Activated naive CD4-positive, alpha-beta T cell treated with anti-CD3 and anti-CD28 coated beads for 36 hours (primary cell): ENCODE measurements at regions not wholly inside any gene's neighbourhood (a gene's known extent, or its start where the extent isn't known, plus 50 kb on each side); places are given as distances from the start of the nearest gene placed in this dataset.

ENCODE experiments used
- CTCF ChIA-PET: fragments of 350-600 bp; sonication (Branson Sonifier 250); formaldehyde crosslinking; loops from one replicate; lab custom pipeline; 2021; ENCODE audit warnings: antibody characterized with exemption; lab: Charles Lee
- DNase-seq: peaks from one replicate; pipeline ENCODE4 v3.0.0-alpha.2; 2020
- H3K27ac Mint-ChIP-seq: one replicate; pipeline ENCODE4 v1.8.0; 2021; ENCODE audit warnings: mild to moderate bottlenecking, mixed read lengths
- H3K27me3 Mint-ChIP-seq: one replicate; pipeline ENCODE4 v1.8.0; 2021; ENCODE audit warnings: low read depth, mixed read lengths
- H3K36me3 Mint-ChIP-seq: one replicate; pipeline ENCODE4 v1.8.0; 2021; ENCODE audit warnings: low read depth, mixed read lengths
- H3K4me1 Mint-ChIP-seq: one replicate; pipeline ENCODE4 v1.8.0; 2021; ENCODE audit warnings: low read depth, mixed read lengths
- H3K4me3 Mint-ChIP-seq: one replicate; pipeline ENCODE4 v1.8.0; 2021; ENCODE audit warnings: mild to moderate bottlenecking, moderate library complexity, mixed read lengths
- H3K9me3 Mint-ChIP-seq: one replicate; pipeline ENCODE4 v1.8.0; 2021; ENCODE audit warnings: mixed read lengths
- intact Hi-C: fragments of 100-400 bp; cut with micrococcal nuclease; formaldehyde crosslinking; loops from one replicate; pipeline ENCODE4 v1.15.1; 2023

DNA sequence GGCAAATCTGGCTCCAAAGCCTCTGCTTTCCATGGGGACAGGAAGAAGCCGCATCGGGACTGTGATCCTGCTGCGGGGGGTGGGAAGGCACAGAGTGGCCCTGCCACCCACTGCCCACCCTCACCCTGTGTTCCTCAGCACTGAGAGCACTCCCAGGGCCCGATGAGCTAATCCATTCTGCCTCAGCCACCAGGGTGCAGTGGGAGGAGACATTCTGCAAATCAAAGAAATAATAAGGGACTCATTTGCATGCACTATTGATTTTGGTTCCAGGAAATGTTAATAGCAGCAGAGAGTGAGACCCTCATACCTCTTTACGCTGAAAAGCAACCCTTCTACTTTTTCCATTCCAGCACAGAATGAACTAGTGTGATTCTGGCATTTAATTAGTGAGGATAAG lies 572.8 kb downstream of the INHBA start:
- DNase-seq, result no peak
- H3K4me1 Mint-ChIP-seq, result no peaks in the 10 kb centered on the region
- no peaks in the 10 kb centered on the region for H3K27me3 Mint-ChIP-seq
- H3K4me3 Mint-ChIP-seq, result no peak overlapping the region
- no peak overlapping the region for H3K27ac Mint-ChIP-seq
- H3K36me3 Mint-ChIP-seq, result no peaks in the 10 kb centered on the region
- intact Hi-C loops, result no loop called here
- no peaks in the 10 kb centered on the region for H3K9me3 Mint-ChIP-seq
- CTCF ChIA-PET, result no interaction called here

DNA sequence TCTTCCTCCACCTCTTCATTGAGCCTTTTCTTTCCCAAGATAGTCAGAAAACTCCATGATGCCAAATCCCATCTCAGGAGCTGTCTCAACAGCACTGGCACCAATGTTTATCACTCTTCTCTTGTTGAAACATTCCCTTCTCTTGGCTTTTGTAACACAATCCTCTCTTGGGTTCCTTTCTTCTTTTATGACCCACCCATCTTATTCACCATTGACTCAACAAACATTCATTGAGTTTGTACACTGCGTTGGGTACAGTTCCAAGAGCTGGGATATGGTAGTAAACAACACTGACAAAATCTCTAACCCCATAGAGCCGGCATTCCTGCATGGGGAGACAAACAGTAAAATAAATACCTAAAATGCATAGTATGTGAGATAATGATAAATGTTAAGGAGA lies 577.5 kb downstream of the INHBA start:
- intact Hi-C loops, result no loop called here
- no peak for DNase-seq
- CTCF ChIA-PET, result no interaction called here
- Mint-ChIP-seq H3K4me1 (no peaks in the 10 kb centered on the region), H3K9me3 (no peaks in the 10 kb centered on the region), H3K27me3 (no peaks in the 10 kb centered on the region), H3K27ac (no peak overlapping the region), H3K4me3 (no peak overlapping the region), H3K36me3 (no peaks in the 10 kb centered on the region)

DNA sequence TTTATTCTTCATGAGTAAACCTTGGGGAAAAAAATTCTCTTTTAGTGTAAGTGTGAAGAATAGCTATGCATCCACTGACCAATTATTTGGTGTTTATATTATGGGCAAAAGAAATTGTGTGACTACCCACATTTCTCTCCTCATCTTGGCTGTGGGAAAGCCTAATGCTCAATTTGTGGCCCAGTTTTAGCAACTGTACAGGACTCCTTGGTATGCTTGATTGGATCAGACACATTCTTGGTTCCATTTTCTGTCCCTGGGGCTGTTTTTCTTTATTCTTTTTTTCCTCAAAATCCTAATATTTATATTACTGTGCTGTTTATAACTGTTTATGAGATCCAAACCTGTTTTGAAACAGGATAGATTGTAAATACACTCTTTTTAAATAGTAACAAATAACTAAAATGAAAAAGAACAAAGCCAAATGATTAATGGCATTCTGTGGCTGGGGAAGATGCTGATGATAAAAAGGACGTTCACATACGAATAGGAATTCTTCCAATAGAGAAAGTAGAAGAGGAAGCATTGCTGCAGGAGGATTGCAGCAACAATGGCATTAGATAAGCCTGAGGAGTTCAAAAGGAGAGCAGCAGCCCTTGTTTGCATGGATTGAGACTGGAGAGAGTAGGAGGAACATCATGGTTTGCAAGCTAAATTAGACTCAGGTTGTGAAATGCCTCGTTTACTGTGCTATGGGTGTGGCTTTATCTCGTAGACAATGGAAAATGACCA lies 580.5 kb downstream of the INHBA start:
- no peaks in the 10 kb centered on the region for H3K36me3 Mint-ChIP-seq
- intact Hi-C loops, result no loop called here
- H3K4me3 Mint-ChIP-seq, result no peak overlapping the region
- CTCF ChIA-PET, result no interaction called here
- H3K9me3 Mint-ChIP-seq, result no peaks in the 10 kb centered on the region
- DNase-seq, result no peak
- H3K27me3 Mint-ChIP-seq, result no peaks in the 10 kb centered on the region
- H3K27ac Mint-ChIP-seq, result no peak overlapping the region
- H3K4me1 Mint-ChIP-seq, result no peaks in the 10 kb centered on the region

DNA sequence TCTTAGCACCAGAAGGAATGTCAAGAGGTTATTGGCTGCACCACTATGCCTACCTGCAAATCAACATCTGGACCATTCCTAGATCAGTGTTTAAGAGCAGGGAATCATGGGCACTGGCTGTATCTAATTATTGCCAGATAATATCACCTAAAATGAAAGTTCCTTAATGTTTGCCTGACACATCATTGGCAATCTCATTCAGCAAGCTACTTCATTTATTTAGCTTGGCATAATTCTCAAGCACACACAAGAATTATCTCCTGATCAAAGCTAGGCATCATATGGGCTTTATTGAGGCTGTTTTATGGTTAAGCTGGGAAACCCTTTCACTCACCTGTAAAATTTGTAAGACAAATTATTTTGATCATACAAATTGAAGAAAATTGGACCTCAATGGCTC lies 581.7 kb downstream of the INHBA start:
- intact Hi-C loops, result no loop called here
- no peaks in the 10 kb centered on the region for H3K4me1 Mint-ChIP-seq
- no peaks in the 10 kb centered on the region for H3K27me3 Mint-ChIP-seq
- no peak for DNase-seq
- H3K27ac Mint-ChIP-seq, result no peak overlapping the region
- no peaks in the 10 kb centered on the region for H3K9me3 Mint-ChIP-seq
- no peak overlapping the region for H3K4me3 Mint-ChIP-seq
- CTCF ChIA-PET, result no interaction called here
- no peaks in the 10 kb centered on the region for H3K36me3 Mint-ChIP-seq

DNA sequence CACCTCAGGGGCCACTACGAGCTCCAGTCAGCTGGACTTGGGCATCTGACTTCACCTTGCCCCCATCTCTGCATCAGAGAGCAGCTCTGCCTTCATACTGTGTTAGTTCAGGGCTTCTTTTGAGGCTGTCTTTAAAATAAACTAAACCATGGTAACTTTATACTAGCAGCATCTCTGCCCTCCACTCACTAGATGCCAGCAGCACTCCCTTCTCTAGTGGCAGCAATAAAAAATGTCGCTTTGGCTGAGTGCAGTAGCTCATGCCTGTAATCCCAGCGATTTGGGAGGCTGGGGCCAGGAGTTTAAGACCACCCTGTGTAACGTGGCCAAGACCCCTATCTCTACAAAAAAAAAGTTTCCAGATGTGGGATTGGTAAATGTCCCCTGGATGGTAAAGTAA lies 584.4 kb downstream of the INHBA start:
- Mint-ChIP-seq H3K9me3 (no peaks in the 10 kb centered on the region), H3K4me1 (no peaks in the 10 kb centered on the region), H3K27me3 (no peaks in the 10 kb centered on the region), H3K36me3 (no peaks in the 10 kb centered on the region), H3K27ac (no peak overlapping the region), H3K4me3 (no peak overlapping the region)
- DNase-seq, result no peak
- intact Hi-C loops, result no loop called here
- CTCF ChIA-PET, result no interaction called here

DNA sequence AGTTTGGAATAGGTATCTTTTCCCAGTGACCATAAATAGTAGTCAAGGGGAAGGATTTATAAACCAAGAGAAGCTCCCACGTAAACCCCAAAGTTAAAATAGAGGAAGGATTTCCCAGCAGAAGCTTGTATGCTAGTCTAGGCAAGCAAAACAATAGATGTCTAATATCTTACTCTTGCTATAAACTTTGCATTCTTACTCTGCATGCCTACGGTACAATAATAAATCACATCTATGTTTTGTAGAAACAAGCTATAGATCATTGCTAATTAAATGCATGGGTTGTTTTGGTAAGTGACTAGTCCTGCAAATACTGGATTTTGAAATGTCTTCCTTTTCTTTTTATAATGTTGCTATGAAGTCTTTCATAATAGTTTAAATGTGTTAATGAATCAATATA lies 585.5 kb downstream of the INHBA start:
- CTCF ChIA-PET, result no interaction called here
- H3K36me3 Mint-ChIP-seq, result no peaks in the 10 kb centered on the region
- H3K4me3 Mint-ChIP-seq, result no peak overlapping the region
- DNase-seq, result no peak
- no peaks in the 10 kb centered on the region for H3K4me1 Mint-ChIP-seq
- H3K27ac Mint-ChIP-seq, result no peak overlapping the region
- intact Hi-C loops, result no loop called here
- H3K27me3 Mint-ChIP-seq, result no peaks in the 10 kb centered on the region
- H3K9me3 Mint-ChIP-seq, result no peaks in the 10 kb centered on the region

DNA sequence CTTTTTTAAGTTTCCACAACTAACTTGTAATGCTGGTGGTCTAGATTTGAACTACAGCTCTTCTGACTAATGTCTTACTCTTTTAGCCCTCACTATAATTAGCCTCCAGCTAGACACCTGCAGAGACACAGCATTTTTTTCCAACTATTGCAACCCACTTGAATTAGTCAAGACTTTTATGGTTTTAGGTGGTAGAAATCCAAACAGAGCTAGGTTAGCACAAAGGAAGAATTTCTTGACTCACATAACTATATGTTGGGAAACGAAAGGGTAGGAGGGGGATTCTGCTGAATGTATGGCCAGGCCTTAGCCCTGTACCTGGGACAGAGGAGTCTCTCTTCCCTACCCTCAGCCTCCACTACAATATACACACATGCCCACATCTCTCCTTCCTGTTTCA lies 586.1 kb downstream of the INHBA start:
- no peaks in the 10 kb centered on the region for H3K4me1 Mint-ChIP-seq
- H3K9me3 Mint-ChIP-seq, result no peaks in the 10 kb centered on the region
- no peak for DNase-seq
- H3K4me3 Mint-ChIP-seq, result no peak overlapping the region
- intact Hi-C loops, result no loop called here
- no peak overlapping the region for H3K27ac Mint-ChIP-seq
- no peaks in the 10 kb centered on the region for H3K36me3 Mint-ChIP-seq
- CTCF ChIA-PET, result interaction anchor here (1.2 kb wide), 1 partner anchor 10 kb away, joined by 4 read pairs; no protein-coding TSS in a partner anchor
- no peaks in the 10 kb centered on the region for H3K27me3 Mint-ChIP-seq

DNA sequence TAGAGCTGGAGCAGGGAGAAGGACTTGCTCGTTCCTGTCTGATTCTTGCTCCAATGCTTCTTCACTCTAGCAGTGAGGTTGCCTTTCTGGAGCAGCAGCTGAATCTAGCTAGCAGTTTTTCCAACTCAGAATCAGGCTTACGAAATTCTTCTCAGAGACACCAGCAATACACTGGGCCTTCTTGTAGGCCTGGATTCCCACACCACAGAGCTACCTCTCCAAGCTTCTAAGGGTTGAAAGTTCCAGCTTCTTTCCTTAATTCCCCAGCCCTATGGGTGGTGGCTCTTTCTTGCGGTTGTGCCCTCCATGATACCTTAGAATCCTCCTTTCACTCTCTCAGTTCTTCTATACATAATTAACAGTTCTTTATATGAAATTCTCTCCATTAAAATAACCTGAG lies 586.6 kb downstream of the INHBA start:
- Mint-ChIP-seq H3K36me3 (no peaks in the 10 kb centered on the region), H3K27me3 (no peaks in the 10 kb centered on the region), H3K4me3 (no peak overlapping the region), H3K27ac (no peak overlapping the region), H3K4me1 (no peaks in the 10 kb centered on the region), H3K9me3 (no peaks in the 10 kb centered on the region)
- DNase-seq, result no peak
- CTCF ChIA-PET, result interaction anchor here (1.2 kb wide), 1 partner anchor 11 kb away, joined by 4 read pairs; no protein-coding TSS in a partner anchor
- intact Hi-C loops, result no loop called here

DNA sequence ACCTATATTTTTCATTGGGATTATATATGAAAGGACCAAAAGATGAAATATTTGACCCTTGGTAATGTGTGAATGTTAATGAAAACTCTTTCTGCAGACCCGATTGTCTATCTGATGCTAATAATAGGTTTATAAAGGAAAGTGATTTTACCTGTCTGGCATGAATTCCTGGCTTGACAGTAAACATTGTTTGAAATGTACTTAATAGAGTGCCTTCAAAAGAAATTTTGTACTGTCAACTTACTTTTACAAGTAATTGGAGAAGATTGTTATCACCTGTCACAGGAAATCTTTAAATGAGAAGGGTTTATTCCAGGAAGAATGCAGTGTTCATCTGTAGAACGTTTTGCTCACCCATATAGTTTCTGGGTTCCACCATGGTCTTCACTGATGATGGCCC lies 588.2 kb downstream of the INHBA start:
- no peaks in the 10 kb centered on the region for H3K36me3 Mint-ChIP-seq
- no peak overlapping the region for H3K4me3 Mint-ChIP-seq
- intact Hi-C loops, result no loop called here
- no peaks in the 10 kb centered on the region for H3K4me1 Mint-ChIP-seq
- no peak overlapping the region for H3K27ac Mint-ChIP-seq
- no peaks in the 10 kb centered on the region for H3K27me3 Mint-ChIP-seq
- H3K9me3 Mint-ChIP-seq, result no peaks in the 10 kb centered on the region
- no peak for DNase-seq
- CTCF ChIA-PET, result interaction anchor here (0.6 kb wide), 1 partner anchor 24 kb away, joined by 3 read pairs; no protein-coding TSS in a partner anchor

DNA sequence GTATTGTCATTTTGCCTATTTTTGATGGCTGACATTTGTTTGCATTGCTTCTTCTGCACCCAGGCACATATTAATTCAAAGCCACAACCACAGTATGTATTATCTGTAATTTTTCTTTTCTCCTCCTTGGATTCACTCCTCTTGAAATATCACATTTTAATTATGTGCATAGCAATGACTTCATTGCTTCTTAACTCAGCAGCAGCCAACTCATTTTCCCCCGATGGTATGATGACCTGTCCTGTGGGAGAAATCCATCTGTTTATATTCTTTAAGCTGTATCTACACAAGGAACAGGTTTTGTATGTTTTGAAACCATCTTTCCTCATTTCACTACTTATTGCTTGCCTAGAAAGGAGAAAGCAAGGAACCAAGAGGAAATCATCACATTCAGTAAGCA lies 588.8 kb downstream of the INHBA start:
- Mint-ChIP-seq H3K4me3 (no peak overlapping the region), H3K36me3 (no peaks in the 10 kb centered on the region), H3K9me3 (no peaks in the 10 kb centered on the region), H3K4me1 (no peaks in the 10 kb centered on the region), H3K27ac (no peak overlapping the region), H3K27me3 (no peaks in the 10 kb centered on the region)
- DNase-seq, result no peak
- intact Hi-C loops, result no loop called here
- CTCF ChIA-PET, result interaction anchor here (0.6 to 0.7 kb wide), 2 partner anchors 25 to 694 kb away, joined by 3 read pairs; no protein-coding TSS in a partner anchor

DNA sequence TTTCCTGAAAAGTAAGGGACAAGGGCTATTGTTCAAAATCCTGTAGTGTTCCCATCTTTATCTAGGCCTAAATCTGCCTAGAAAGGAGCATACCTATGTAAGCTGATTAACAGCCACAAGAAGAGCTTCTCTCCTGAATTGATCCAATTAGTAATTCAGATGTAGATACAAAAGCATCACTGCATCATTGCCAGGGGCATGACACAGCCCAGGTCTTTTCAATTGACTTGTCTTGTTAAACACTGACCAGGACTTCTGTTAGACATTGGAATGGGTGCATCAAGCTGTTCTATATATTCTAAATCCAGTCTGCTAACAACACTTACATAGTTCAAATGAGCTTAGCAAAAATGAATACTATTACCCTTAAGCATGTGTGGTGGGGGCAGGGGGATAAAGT lies 589.2 kb downstream of the INHBA start:
- H3K4me3 Mint-ChIP-seq, result no peak overlapping the region
- H3K9me3 Mint-ChIP-seq, result no peaks in the 10 kb centered on the region
- intact Hi-C loops, result no loop called here
- no peaks in the 10 kb centered on the region for H3K36me3 Mint-ChIP-seq
- H3K27ac Mint-ChIP-seq, result no peak overlapping the region
- H3K27me3 Mint-ChIP-seq, result no peaks in the 10 kb centered on the region
- CTCF ChIA-PET, result interaction anchor here (0.7 kb wide), 1 partner anchor 693 kb away, joined by 3 read pairs; no protein-coding TSS in a partner anchor
- no peak for DNase-seq
- no peaks in the 10 kb centered on the region for H3K4me1 Mint-ChIP-seq

DNA sequence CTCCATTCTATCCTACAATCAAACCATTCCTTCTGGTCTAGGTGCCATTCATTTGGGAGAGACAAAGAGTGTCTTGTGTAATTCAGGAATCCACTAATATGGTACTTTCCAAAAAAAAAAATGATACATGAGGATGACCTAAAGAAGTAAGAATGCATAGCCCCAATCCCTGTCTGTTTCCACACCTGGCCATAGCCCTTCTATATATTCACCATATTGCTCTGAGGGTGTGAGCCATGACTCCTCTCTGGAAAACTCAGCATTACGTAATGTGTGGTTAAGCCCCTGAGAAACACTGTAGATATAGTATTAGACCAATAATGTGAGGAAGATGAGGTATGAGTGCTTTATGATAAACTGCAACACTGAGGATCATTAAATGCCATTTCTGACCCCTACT lies 592.7 kb downstream of the INHBA start:
- Mint-ChIP-seq H3K36me3 (no peaks in the 10 kb centered on the region), H3K4me3 (no peak overlapping the region), H3K27ac (no peak overlapping the region), H3K27me3 (no peaks in the 10 kb centered on the region), H3K9me3 (no peaks in the 10 kb centered on the region), H3K4me1 (no peaks in the 10 kb centered on the region)
- DNase-seq, result no peak
- intact Hi-C loops, result no loop called here
- CTCF ChIA-PET, result no interaction called here

DNA sequence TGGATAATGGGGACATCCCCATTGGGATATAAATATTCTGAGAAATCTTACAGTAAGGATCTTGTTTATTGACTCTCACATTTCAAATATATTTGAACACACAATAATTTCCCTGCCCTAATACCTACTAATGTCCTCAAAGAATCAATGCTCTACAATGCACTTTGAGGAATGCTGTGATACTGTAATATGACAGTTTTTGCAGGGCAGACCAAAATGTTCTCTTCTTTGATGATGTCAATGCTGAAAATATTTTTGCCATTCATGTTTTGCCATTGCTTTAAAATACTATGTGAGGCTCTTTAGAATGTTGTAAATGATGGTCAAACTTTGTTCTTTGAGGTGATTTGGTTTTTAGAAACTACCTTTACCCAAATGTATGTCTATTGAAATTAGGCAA lies 594.1 kb downstream of the INHBA start:
- CTCF ChIA-PET, result no interaction called here
- Mint-ChIP-seq H3K27me3 (no peaks in the 10 kb centered on the region), H3K36me3 (no peaks in the 10 kb centered on the region), H3K9me3 (no peaks in the 10 kb centered on the region), H3K4me3 (no peak overlapping the region), H3K27ac (no peak overlapping the region), H3K4me1 (no peaks in the 10 kb centered on the region)
- no peak for DNase-seq
- intact Hi-C loops, result no loop called here
